GM18502 (cell line): ENCODE measurements at regions not wholly inside any gene's neighbourhood (a gene's known extent, or its start where the extent isn't known, plus 50 kb on each side); places are given as distances from the start of the nearest gene placed in this dataset.
A peak's percentile ranks its signal among the peaks of the same experiment; 100 is the strongest.

Experiments
- ATAC-seq: cut with Tn5 transposase; IDR thresholded peaks from one replicate; pipeline ENCODE4 v1.9.1; 2021; ENCODE audit warnings: mild to moderate bottlenecking; ENCODE audit not compliant: unreplicated experiment, poor library complexity

- no peak for ATAC-seq
These were observed 344.0 kb upstream of the FAT3 start for GRCh38 chr11:91880660-91881059.

GRCh38 chr11:91876746-91877145 lies 347.9 kb upstream of the FAT3 start:
- ATAC-seq, result no peak

GRCh38 chr11:91872243-91872642 lies 352.4 kb upstream of the FAT3 start:
- ATAC-seq, result no peak

GRCh38 chr11:91871791-91872190 lies 352.8 kb upstream of the FAT3 start:
- no peak for ATAC-seq

GRCh38 chr11:91871048-91871447 lies 353.6 kb upstream of the FAT3 start:
- ATAC-seq, result no peak

- ATAC-seq, result no peak
These were observed 354.9 kb upstream of the FAT3 start for GRCh38 chr11:91869686-91870085.

GRCh38 chr11:91866642-91867041 lies 358.0 kb upstream of the FAT3 start:
- no peak for ATAC-seq

GRCh38 chr11:91860661-91861060 lies 364.0 kb upstream of the FAT3 start:
- peak; percentile 59 for ATAC-seq

GRCh38 chr11:91859666-91860065 lies 365.0 kb upstream of the FAT3 start:
- no peak for ATAC-seq

- no peak for ATAC-seq
These were observed 367.4 kb upstream of the FAT3 start for GRCh38 chr11:91857179-91857578.

GRCh38 chr11:91854780-91855179 lies 369.8 kb upstream of the FAT3 start:
- ATAC-seq, result no peak

- ATAC-seq, result no peak
These were observed 370.4 kb upstream of the FAT3 start for GRCh38 chr11:91854171-91854570.

GRCh38 chr11:91851908-91852307 lies 372.7 kb upstream of the FAT3 start:
- ATAC-seq, result no peak

- no peak for ATAC-seq
These were observed 373.9 kb upstream of the FAT3 start for GRCh38 chr11:91850533-91851275.

- no peak for ATAC-seq
These were observed 374.6 kb upstream of the FAT3 start for GRCh38 chr11:91850021-91850420.

- ATAC-seq, result no peak
These were observed 378.0 kb upstream of the FAT3 start for GRCh38 chr11:91846649-91847048.

GRCh38 chr11:91846002-91846401 lies 378.6 kb upstream of the FAT3 start:
- ATAC-seq, result no peak

GRCh38 chr11:91840640-91841240 lies 383.9 kb upstream of the FAT3 start:
- no peak for ATAC-seq

- ATAC-seq, result no peak
These were observed 386.9 kb upstream of the FAT3 start for GRCh38 chr11:91837411-91838330.

GRCh38 chr11:91835051-91835560 lies 389.5 kb upstream of the FAT3 start:
- ATAC-seq, result no peak

GRCh38 chr11:91828901-91829300 lies 395.7 kb upstream of the FAT3 start:
- ATAC-seq, result no peak
